ENCODE measurements at regions not wholly inside any gene's neighbourhood (a gene's known extent, or its start where the extent isn't known, plus 50 kb on each side); places are given as distances from the start of the nearest gene placed in this dataset.
A peak's percentile ranks its signal among the peaks of the same experiment; 100 is the strongest.

DNA sequence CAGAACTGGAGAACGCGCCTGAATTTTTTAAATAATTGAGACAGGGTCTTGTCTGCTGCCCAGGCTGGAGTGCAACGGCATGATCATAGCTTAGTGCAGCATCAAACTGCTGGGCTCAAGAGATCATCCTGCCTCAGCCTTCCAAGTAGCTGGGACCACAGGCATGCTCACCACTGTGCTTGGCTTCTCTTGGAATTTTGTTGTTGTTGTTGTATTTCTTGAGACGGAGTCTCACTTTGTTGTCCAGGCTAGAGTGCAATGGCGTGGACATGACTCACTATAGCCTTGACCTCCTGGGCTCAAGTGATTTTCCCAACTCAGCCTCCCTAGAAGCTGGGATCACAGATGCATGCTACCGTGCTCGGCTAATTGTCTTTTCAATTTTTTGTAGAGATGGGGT is 58.4 kb upstream of the DAB2IP start:
- ChIA-PET CTCF (no interaction called here), POLR2A (no interaction called here)
- Histone ChIP-seq H3K4me3 (no peak overlapping the region), H3K4me1 (no peaks in the 10 kb centered on the region), H3K4me2 (no peak overlapping the region), H3K9me3 (no peaks in the 10 kb centered on the region; the same call in 2 of the 3 replicates), H3K27ac (no peak overlapping the region)
- WGBS (ENCODE audit: missing lambda C conversion rate), result 75% methylated on average over 7 of the region's 7 CpGs
- DNase-seq (ENCODE audit: low read depth in 1 of 2, low spot score in 1 of 2) (no peak), FAIRE-seq (no peak), ATAC-seq (no peak)
- TF ChIP-seq BHLHE40 (IDR thresholded peaks at IDR 0.05; ENCODE audit: low read depth, low read length) (no peak), ZNF302 (CRISPR knock-in tag; IDR thresholded peaks at IDR 0.05) (no peak), ESRRA (IDR thresholded peaks at IDR 0.05; ENCODE audit: borderline replicate concordance, low read length) (no peak), CBX8 (IDR thresholded peaks at IDR 0.05) (no peak), HMGXB4 (CRISPR knock-in tag; IDR thresholded peaks at IDR 0.05; ENCODE audit: borderline replicate concordance) (no peak), NPAS2 (CRISPR knock-in tag; IDR thresholded peaks at IDR 0.05; ENCODE audit: borderline replicate concordance) (no peak), CHD2 (IDR thresholded peaks at IDR 0.05; ENCODE audit: low read length, partially characterized antibody) (no peak), HOXA7 (CRISPR knock-in tag; IDR thresholded peaks at IDR 0.05) (no peak), POLR2AphosphoS2 (conservative IDR thresholded peaks at IDR 0.05; ENCODE audit: low read length) (no peak)
- TF ChIP-seq, protein P1, sequence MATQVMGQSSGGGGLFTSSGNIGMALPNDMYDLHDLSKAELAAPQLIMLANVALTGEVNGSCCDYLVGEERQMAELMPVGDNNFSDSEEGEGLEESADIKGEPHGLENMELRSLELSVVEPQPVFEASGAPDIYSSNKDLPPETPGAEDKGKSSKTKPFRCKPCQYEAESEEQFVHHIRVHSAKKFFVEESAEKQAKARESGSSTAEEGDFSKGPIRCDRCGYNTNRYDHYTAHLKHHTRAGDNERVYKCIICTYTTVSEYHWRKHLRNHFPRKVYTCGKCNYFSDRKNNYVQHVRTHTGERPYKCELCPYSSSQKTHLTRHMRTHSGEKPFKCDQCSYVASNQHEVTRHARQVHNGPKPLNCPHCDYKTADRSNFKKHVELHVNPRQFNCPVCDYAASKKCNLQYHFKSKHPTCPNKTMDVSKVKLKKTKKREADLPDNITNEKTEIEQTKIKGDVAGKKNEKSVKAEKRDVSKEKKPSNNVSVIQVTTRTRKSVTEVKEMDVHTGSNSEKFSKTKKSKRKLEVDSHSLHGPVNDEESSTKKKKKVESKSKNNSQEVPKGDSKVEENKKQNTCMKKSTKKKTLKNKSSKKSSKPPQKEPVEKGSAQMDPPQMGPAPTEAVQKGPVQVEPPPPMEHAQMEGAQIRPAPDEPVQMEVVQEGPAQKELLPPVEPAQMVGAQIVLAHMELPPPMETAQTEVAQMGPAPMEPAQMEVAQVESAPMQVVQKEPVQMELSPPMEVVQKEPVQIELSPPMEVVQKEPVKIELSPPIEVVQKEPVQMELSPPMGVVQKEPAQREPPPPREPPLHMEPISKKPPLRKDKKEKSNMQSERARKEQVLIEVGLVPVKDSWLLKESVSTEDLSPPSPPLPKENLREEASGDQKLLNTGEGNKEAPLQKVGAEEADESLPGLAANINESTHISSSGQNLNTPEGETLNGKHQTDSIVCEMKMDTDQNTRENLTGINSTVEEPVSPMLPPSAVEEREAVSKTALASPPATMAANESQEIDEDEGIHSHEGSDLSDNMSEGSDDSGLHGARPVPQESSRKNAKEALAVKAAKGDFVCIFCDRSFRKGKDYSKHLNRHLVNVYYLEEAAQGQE (IDR thresholded peaks at IDR 0.05), result no peak

DNA sequence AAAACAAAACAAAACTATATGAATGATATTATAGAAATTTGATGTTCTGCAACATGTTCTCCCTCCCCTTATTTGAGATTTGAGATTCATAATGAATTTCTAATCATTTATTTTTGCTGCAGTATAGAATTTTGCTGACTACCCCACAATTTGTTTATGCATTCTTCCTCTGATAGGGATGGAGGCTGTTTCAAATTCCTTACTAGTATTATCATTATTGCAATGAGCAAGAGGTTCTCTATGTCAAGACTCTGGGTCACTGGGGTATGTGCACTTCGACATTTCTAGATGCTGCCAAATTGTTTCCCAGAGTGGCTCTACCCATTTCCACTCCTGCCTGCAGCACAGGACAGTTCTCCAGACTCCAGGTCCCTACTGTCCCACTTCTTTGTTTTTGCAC is 54.9 kb upstream of the DAB2IP start:
- 52% methylated on average over 1 of the region's 1 CpG for WGBS (ENCODE audit: missing lambda C conversion rate)
- ChIA-PET POLR2A (no interaction called here), CTCF (interaction anchor here (0.6 to 2.5 kb wide), 3 partner anchors 9 to 91 kb away, joined by 3 to 9 read pairs (median 4); no protein-coding TSS in a partner anchor)
- Histone ChIP-seq H3K4me3 (no peak overlapping the region), H3K9me3 (no peaks in the 10 kb centered on the region), H3K4me2 (no peak overlapping the region), H3K4me1 (peaks cover 5% of the 10 kb centered on the region; the same call in 1 of the 3 replicates), H3K27ac (no peak overlapping the region)
- DNase-seq (ENCODE audit: low read depth in 1 of 2, low spot score in 1 of 2), result no peak
- TF ChIP-seq, protein P2, sequence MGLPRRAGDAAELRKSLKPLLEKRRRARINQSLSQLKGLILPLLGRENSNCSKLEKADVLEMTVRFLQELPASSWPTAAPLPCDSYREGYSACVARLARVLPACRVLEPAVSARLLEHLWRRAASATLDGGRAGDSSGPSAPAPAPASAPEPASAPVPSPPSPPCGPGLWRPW (IDR thresholded peaks at IDR 0.05), result no peak
- TF ChIP-seq MAFK (IDR thresholded peaks at IDR 0.05; ENCODE audit: partially characterized antibody) (peak; percentile 68), JUNB (IDR thresholded peaks at IDR 0.05) (no peak)
- FAIRE-seq, result no peak
- ATAC-seq, result no peak

DNA sequence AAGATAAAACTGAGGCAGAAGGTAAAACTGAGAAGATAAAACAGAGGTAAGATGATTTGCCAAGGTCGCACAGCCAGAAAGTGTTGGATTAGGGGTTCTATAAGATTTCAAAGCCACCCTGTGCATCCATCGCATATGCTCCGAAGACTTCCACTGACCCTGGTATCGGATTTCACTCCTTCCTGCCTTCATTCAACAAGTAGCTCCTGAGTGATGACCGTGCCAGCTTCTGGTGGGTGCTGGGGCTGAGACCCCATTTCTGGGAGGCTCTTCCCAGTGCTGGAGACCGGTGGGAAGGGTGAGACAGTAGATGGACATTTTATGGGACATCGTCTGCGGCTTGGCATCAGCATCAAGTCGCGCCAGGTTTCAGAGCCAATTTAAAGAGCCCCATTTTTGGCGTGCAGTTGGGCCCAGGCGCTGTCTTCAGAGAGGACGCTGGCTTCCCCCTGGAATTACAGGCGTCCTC is 53.7 kb upstream of the DAB2IP start:
- ATAC-seq (no peak), DNase-seq (ENCODE audit: low read depth in 1 of 2, low spot score in 1 of 2) (no peak), FAIRE-seq (no peak)
- TF ChIP-seq ZC3H11A (IDR thresholded peaks at IDR 0.05) (no peak), JUNB (IDR thresholded peaks at IDR 0.05) (no peak), POLR2AphosphoS2 (conservative IDR thresholded peaks at IDR 0.05; ENCODE audit: low read length) (no peak), ZNF302 (CRISPR knock-in tag; IDR thresholded peaks at IDR 0.05) (no peak), HOXA7 (CRISPR knock-in tag; IDR thresholded peaks at IDR 0.05) (no peak), CBX8 (IDR thresholded peaks at IDR 0.05) (no peak), POLR2A (IDR thresholded peaks at IDR 0.05; ENCODE audit: low read length) (no peak), EP300 (IDR thresholded peaks at IDR 0.05) (no peak)
- CTCF ChIA-PET, result interaction anchor here (1.6 to 2.5 kb wide), 4 partner anchors 10 to 47 kb away, joined by 3 to 13 read pairs (median 8); no protein-coding TSS in a partner anchor
- POLR2A ChIA-PET, result no interaction called here
- Histone ChIP-seq H3K4me2 (no peak overlapping the region), H3K4me3 (no peak overlapping the region), H3K9me3 (no peaks in the 10 kb centered on the region), H3K27ac (no peak overlapping the region), H3K4me1 (peaks cover 5% of the 10 kb centered on the region; the same call in 1 of the 3 replicates)
- 95% methylated on average over 11 of the region's 14 CpGs for WGBS (ENCODE audit: missing lambda C conversion rate)
